Loucy (cell line): ENCODE measurements at regions not wholly inside any gene's neighbourhood (a gene's known extent, or its start where the extent isn't known, plus 50 kb on each side); places are given as distances from the start of the nearest gene placed in this dataset.

Source experiments
- EZH2phosphoT487 ChIP-seq: fragments of 200-600 bp; IDR thresholded peaks from 2 replicates; pipeline ENCODE4 v1.6.1; 2018; ENCODE audit warnings: antibody characterized with exemption, mild to moderate bottlenecking, moderate library complexity, borderline replicate concordance
- TF ChIP-seq, protein P1 (sequence below): fragments of 200-600 bp; sonication (generic); conservative IDR thresholded peaks from 2 replicates; pipeline ENCODE4 v1.5.1; 2014; ENCODE audit warnings: mild to moderate bottlenecking, antibody characterized with exemption, low read length

GRCh38 chr3:66860771-66861170, 137.3 kb upstream of the KBTBD8 start:
- TF ChIP-seq, protein P1, sequence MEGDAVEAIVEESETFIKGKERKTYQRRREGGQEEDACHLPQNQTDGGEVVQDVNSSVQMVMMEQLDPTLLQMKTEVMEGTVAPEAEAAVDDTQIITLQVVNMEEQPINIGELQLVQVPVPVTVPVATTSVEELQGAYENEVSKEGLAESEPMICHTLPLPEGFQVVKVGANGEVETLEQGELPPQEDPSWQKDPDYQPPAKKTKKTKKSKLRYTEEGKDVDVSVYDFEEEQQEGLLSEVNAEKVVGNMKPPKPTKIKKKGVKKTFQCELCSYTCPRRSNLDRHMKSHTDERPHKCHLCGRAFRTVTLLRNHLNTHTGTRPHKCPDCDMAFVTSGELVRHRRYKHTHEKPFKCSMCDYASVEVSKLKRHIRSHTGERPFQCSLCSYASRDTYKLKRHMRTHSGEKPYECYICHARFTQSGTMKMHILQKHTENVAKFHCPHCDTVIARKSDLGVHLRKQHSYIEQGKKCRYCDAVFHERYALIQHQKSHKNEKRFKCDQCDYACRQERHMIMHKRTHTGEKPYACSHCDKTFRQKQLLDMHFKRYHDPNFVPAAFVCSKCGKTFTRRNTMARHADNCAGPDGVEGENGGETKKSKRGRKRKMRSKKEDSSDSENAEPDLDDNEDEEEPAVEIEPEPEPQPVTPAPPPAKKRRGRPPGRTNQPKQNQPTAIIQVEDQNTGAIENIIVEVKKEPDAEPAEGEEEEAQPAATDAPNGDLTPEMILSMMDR: no peak
- TF ChIP-seq EZH2phosphoT487: no peak
